ENCODE measurements at regions not wholly inside any gene's neighbourhood (a gene's known extent, or its start where the extent isn't known, plus 50 kb on each side); places are given as distances from the start of the nearest gene placed in this dataset.

GRCh38 chr14:42911642-42912041 lies 1305.0 kb downstream of the LRFN5 start:
- DNase-seq (ENCODE audit: low spot score in 2 of 2) (no peak), FAIRE-seq (no peak)

- no peak for FAIRE-seq
- no peak for DNase-seq (ENCODE audit: low spot score in 2 of 2)
Measured at GRCh38 chr14:42909659-42910058, 1303.0 kb downstream of the LRFN5 start.

GRCh38 chr14:42893183-42893582 lies 1286.5 kb downstream of the LRFN5 start:
- FAIRE-seq (no peak), DNase-seq (ENCODE audit: low spot score in 2 of 2) (no peak)

GRCh38 chr14:42884100-42884499 lies 1277.4 kb downstream of the LRFN5 start:
- FAIRE-seq (no peak), DNase-seq (ENCODE audit: low spot score in 2 of 2) (no peak)

GRCh38 chr14:42877716-42878115 lies 1271.0 kb downstream of the LRFN5 start:
- DNase-seq (ENCODE audit: low spot score in 2 of 2) (no peak), FAIRE-seq (no peak)

GRCh38 chr14:42872786-42873185 lies 1266.1 kb downstream of the LRFN5 start:
- no peak for FAIRE-seq
- DNase-seq (ENCODE audit: low spot score in 2 of 2): no peak

- no peak for FAIRE-seq
- DNase-seq (ENCODE audit: low spot score in 2 of 2): no peak
Measured at GRCh38 chr14:42869681-42870080, 1263.0 kb downstream of the LRFN5 start.

GRCh38 chr14:42862114-42862513 lies 1255.4 kb downstream of the LRFN5 start:
- no peak for FAIRE-seq
- DNase-seq (ENCODE audit: low spot score in 2 of 2): no peak

- DNase-seq (ENCODE audit: low spot score in 2 of 2): no peak
- no peak for FAIRE-seq
Measured at GRCh38 chr14:42860371-42860770, 1253.7 kb downstream of the LRFN5 start.

GRCh38 chr14:42856106-42856505 lies 1249.4 kb downstream of the LRFN5 start:
- no peak for DNase-seq (ENCODE audit: low spot score in 2 of 2)
- no peak for FAIRE-seq

GRCh38 chr14:42855085-42855484 lies 1248.4 kb downstream of the LRFN5 start:
- DNase-seq (ENCODE audit: low spot score in 2 of 2): no peak
- no peak for FAIRE-seq

- no peak for DNase-seq (ENCODE audit: low spot score in 2 of 2)
Measured at GRCh38 chr14:42854061-42854460, 1247.4 kb downstream of the LRFN5 start.

GRCh38 chr14:42848652-42849051 lies 1242.0 kb downstream of the LRFN5 start:
- no peak for FAIRE-seq
- DNase-seq (ENCODE audit: low spot score in 2 of 2): no peak

More at GRCh38 chr14:42854061-42854460, 1247.4 kb downstream of the LRFN5 start:
- no peak for FAIRE-seq

- FAIRE-seq (peak; percentile 98), DNase-seq (ENCODE audit: low spot score in 2 of 2) (no peak)
Measured at GRCh38 chr14:42814817-42815216, 1208.1 kb downstream of the LRFN5 start.

GRCh38 chr14:42806909-42807315 lies 1200.2 kb downstream of the LRFN5 start:
- DNase-seq (ENCODE audit: low spot score in 2 of 2): no peak
- FAIRE-seq: no peak

GRCh38 chr14:42804141-42804540 lies 1197.5 kb downstream of the LRFN5 start:
- no peak for DNase-seq (ENCODE audit: low spot score in 2 of 2)
- FAIRE-seq: no peak

- FAIRE-seq: no peak
- no peak for DNase-seq (ENCODE audit: low spot score in 2 of 2)
Measured at GRCh38 chr14:42802346-42802745, 1195.7 kb downstream of the LRFN5 start.

- no peak for FAIRE-seq
Measured at GRCh38 chr14:42792166-42792565, 1185.5 kb downstream of the LRFN5 start.

GRCh38 chr14:42782754-42783153 lies 1176.1 kb downstream of the LRFN5 start:
- FAIRE-seq (no peak), DNase-seq (ENCODE audit: low spot score in 2 of 2) (no peak)

More at GRCh38 chr14:42792166-42792565, 1185.5 kb downstream of the LRFN5 start:
- DNase-seq (ENCODE audit: low spot score in 2 of 2): no peak

- FAIRE-seq: no peak
- no peak for DNase-seq (ENCODE audit: low spot score in 2 of 2)
Measured at GRCh38 chr14:42778984-42779383, 1172.3 kb downstream of the LRFN5 start.

GRCh38 chr14:42750771-42751170 lies 1144.1 kb downstream of the LRFN5 start:
- FAIRE-seq (no peak), DNase-seq (ENCODE audit: low spot score in 2 of 2) (no peak)

GRCh38 chr14:42742084-42742483 lies 1135.4 kb downstream of the LRFN5 start:
- FAIRE-seq: no peak

GRCh38 chr14:42736408-42736807 lies 1129.7 kb downstream of the LRFN5 start:
- no peak for FAIRE-seq
- DNase-seq (ENCODE audit: low spot score in 2 of 2): no peak

More at GRCh38 chr14:42742084-42742483, 1135.4 kb downstream of the LRFN5 start:
- no peak for DNase-seq (ENCODE audit: low spot score in 2 of 2)
